ENCODE measurements at regions not wholly inside any gene's neighbourhood (a gene's known extent, or its start where the extent isn't known, plus 50 kb on each side); places are given as distances from the start of the nearest gene placed in this dataset.

DNA sequence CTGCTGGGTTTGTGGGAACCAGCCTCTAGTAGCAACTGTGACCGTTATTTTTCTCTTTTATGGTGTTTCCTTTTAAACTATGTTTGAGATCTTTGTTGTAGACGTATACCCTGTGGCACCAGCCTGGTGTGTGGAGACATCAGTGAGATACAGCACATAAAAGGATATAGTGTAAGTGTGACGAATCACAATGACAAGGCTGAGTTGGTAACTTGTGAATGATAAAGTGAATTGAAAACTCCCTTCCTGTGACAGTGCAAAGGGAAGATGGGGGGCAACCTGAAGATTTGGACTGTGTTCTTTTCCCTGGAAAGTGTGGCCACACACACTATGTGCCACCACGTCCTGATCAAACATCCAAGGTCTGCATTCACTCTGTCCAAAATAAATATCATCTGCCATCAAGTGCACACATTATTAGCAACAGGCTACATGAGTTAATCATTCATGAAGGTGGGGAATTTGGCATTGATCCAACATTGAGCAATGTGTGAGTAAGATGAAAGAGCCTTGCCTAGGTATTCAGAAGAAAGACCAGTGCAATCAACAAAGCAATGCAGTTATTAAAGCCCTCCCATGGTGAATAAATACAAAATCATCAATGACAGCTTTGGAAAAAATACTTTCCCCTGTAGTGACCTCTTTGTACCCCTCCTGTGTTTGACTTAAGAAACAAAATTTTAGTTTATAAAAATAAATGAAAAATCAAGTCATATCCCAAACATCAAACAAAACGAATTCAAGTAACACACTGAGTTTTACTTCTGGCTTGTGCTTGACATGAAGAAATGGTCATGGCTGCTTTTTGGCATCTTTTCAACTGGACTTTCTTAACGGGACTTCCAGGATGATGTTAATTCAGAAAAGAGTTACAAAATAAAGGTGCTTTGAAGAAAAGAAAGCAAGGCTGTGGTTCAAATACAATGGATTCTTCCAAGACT lies 1280.5 kb upstream of the ZEB2 start (continued):
- TF ChIP-seq, protein P1, sequence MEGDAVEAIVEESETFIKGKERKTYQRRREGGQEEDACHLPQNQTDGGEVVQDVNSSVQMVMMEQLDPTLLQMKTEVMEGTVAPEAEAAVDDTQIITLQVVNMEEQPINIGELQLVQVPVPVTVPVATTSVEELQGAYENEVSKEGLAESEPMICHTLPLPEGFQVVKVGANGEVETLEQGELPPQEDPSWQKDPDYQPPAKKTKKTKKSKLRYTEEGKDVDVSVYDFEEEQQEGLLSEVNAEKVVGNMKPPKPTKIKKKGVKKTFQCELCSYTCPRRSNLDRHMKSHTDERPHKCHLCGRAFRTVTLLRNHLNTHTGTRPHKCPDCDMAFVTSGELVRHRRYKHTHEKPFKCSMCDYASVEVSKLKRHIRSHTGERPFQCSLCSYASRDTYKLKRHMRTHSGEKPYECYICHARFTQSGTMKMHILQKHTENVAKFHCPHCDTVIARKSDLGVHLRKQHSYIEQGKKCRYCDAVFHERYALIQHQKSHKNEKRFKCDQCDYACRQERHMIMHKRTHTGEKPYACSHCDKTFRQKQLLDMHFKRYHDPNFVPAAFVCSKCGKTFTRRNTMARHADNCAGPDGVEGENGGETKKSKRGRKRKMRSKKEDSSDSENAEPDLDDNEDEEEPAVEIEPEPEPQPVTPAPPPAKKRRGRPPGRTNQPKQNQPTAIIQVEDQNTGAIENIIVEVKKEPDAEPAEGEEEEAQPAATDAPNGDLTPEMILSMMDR (IDR thresholded peaks at IDR 0.05 in 2 of 3, conservative IDR thresholded peaks at IDR 0.05 in 1 of 3; ENCODE audit: borderline replicate concordance in 1 of 3, insufficient read depth in 1 of 3, low read depth in 2 of 3, low read length in 2 of 3): no peak
- peak; percentile 77 for TF ChIP-seq CEBPB (IDR thresholded peaks at IDR 0.05; ENCODE audit: low read depth)
- no peak for TF ChIP-seq ZFX (IDR thresholded peaks at IDR 0.05)
- TF ChIP-seq EGR1 (IDR thresholded peaks at IDR 0.05; ENCODE audit: low read depth): no peak
- TF ChIP-seq, protein P2, sequence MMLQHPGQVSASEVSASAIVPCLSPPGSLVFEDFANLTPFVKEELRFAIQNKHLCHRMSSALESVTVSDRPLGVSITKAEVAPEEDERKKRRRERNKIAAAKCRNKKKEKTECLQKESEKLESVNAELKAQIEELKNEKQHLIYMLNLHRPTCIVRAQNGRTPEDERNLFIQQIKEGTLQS (IDR thresholded peaks at IDR 0.05): no peak
- no peak for TF ChIP-seq YY1 (IDR thresholded peaks at IDR 0.05; ENCODE audit: extremely low read depth, insufficient replicate concordance, low read depth, low read length)

DNA sequence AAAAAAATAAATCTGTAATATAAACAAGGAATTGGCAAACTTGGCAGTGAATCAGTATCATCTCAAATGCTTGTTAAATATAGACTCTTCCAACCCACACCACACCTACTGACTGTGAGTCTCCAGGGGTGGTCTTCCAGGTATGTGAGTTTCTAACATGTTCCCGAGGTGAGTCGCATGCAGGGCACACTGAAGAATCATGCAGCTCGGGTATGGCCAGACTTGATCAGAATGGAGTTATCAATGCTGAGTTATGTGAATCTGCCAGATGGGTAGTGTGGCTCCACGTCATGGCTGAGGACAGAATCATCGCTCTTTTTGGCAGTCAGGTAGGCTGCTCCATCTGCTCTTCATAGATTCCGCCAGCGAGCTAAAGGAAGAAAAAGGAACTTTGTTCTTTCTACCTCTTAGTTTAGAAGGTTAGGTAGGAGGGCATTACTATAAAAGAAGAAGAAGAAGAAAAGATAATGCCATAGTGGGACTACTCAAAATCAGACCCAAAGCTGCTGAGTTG lies 1279.7 kb upstream of the ZEB2 start:
- DNase-seq (ENCODE audit: low read depth, low spot score) (no peak), ATAC-seq (no peak)
- intact Hi-C loops (cut with micrococcal nuclease): no loop called here
- H3K9ac ChIP-seq (ENCODE audit: low read length): no peak overlapping the region
- no peak overlapping the region for H3K4me3 ChIP-seq (replicated peaks in 1 of 2; ENCODE audit: low read depth in 1 of 2, low read length in 2 of 2)
- no peaks in the 10 kb centered on the region for H4K20me1 ChIP-seq (ENCODE audit: insufficient read depth)
- ChIA-PET POLR2A (no interaction called here), CTCF (no interaction called here), RAD21 (ENCODE audit: low non-redundant PET in 1 of 2, low total read pairs in 2 of 2, uncharacterized antibody in 2 of 2, unreplicated experiment in 2 of 2) (no interaction called here)
- H3K27ac ChIP-seq (ENCODE audit: low read depth, low read length): no peak overlapping the region
- no peak overlapping the region for H2AFZ ChIP-seq (ENCODE audit: low read depth, low read length, poor library complexity, severe bottlenecking)
- H3K36me3 ChIP-seq (ENCODE audit: control insufficient read depth in 1 of 2, insufficient read depth in 2 of 2, low read length in 2 of 2): no peaks in the 10 kb centered on the region
- no peaks in the 10 kb centered on the region; the same call in 1 of the 2 replicates for H3K9me2 ChIP-seq (ENCODE audit: insufficient read depth)
- BruUV-seq (replicated peaks): no TSS peak
- peaks cover 3 to 23% of the 10 kb centered on the region in 2 experiments; a peak in 3 of 4 replicates for H3K4me1 ChIP-seq (ENCODE audit: control insufficient read depth in 1 of 2, insufficient read depth in 2 of 2, low read length in 2 of 2)
- H3K4me2 ChIP-seq (ENCODE audit: low read length): peak overlapping the region; percentile 48; the same call in 1 of the 2 replicates
- H3K79me2 ChIP-seq (ENCODE audit: insufficient read depth, low read length): no peaks in the 10 kb centered on the region
- H3K27me3 ChIP-seq (ENCODE audit: insufficient read depth, low read length): no peaks in the 10 kb centered on the region
- H3K9me3 ChIP-seq (ENCODE audit: control insufficient read depth in 1 of 2, insufficient read depth in 1 of 2, low read depth in 1 of 2, low read length in 2 of 2): no peaks in the 10 kb centered on the region
- no peak for TF ChIP-seq ZFX (IDR thresholded peaks at IDR 0.05)
- TF ChIP-seq EZH2 (IDR thresholded peaks at IDR 0.05): no peak
- TF ChIP-seq MAX (IDR thresholded peaks at IDR 0.05): no peak
- TF ChIP-seq, protein P3, sequence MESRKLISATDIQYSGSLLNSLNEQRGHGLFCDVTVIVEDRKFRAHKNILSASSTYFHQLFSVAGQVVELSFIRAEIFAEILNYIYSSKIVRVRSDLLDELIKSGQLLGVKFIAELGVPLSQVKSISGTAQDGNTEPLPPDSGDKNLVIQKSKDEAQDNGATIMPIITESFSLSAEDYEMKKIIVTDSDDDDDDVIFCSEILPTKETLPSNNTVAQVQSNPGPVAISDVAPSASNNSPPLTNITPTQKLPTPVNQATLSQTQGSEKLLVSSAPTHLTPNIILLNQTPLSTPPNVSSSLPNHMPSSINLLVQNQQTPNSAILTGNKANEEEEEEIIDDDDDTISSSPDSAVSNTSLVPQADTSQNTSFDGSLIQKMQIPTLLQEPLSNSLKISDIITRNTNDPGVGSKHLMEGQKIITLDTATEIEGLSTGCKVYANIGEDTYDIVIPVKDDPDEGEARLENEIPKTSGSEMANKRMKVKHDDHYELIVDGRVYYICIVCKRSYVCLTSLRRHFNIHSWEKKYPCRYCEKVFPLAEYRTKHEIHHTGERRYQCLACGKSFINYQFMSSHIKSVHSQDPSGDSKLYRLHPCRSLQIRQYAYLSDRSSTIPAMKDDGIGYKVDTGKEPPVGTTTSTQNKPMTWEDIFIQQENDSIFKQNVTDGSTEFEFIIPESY (IDR thresholded peaks at IDR 0.05; ENCODE audit: extremely low read depth, insufficient replicate concordance, low read length): no peak
- no peak for TF ChIP-seq EGR1 (IDR thresholded peaks at IDR 0.05; ENCODE audit: low read depth)
- no peak for TF ChIP-seq CEBPB (IDR thresholded peaks at IDR 0.05; ENCODE audit: low read depth)
- no peak for TF ChIP-seq POLR2AphosphoS5 (IDR thresholded peaks at IDR 0.05; ENCODE audit: low read depth, low read length)
- TF ChIP-seq RAD21 (IDR thresholded peaks at IDR 0.05; ENCODE audit: low read depth): no peak
- no peak for TF ChIP-seq ELF1 (IDR thresholded peaks at IDR 0.05; ENCODE audit: borderline replicate concordance, low read depth)
- TF ChIP-seq JUND (IDR thresholded peaks at IDR 0.05): no peak
- TF ChIP-seq REST (IDR thresholded peaks at IDR 0.05; ENCODE audit: low read depth): no peak
- TF ChIP-seq SP1 (IDR thresholded peaks at IDR 0.05; ENCODE audit: low read depth): no peak
- no peak for TF ChIP-seq SRF (IDR thresholded peaks at IDR 0.05; ENCODE audit: low read depth)
